HG03025 (cell line): ENCODE measurements at regions not wholly inside any gene's neighbourhood (a gene's known extent, or its start where the extent isn't known, plus 50 kb on each side); places are given as distances from the start of the nearest gene placed in this dataset.
"Not testable (repeated sequence)": the region's sequence is repeated elsewhere in the genome, so short reads cannot be mapped to it uniquely, and the experiment has no call there.

Experiments used
- ATAC-seq: cut with Tn5 transposase; IDR thresholded peaks from one replicate; pipeline ENCODE4 v1.9.1; 2021; ENCODE audit warnings: mild to moderate bottlenecking, moderate library complexity; ENCODE audit not compliant: unreplicated experiment, low FRiP score

- ATAC-seq: not testable (repeated sequence)
Measured at GRCh38 chr17:64800987-64801386, 118.3 kb downstream of the LRRC37A3 start.

- ATAC-seq: not testable (repeated sequence)
Measured at GRCh38 chr17:64800361-64800895, 118.8 kb downstream of the LRRC37A3 start.

- not testable (repeated sequence) for ATAC-seq
Measured at GRCh38 chr17:64799543-64800188, 119.6 kb downstream of the LRRC37A3 start.

- not testable (repeated sequence) for ATAC-seq
Measured at GRCh38 chr17:64798961-64799360, 120.3 kb downstream of the LRRC37A3 start.

DNA sequence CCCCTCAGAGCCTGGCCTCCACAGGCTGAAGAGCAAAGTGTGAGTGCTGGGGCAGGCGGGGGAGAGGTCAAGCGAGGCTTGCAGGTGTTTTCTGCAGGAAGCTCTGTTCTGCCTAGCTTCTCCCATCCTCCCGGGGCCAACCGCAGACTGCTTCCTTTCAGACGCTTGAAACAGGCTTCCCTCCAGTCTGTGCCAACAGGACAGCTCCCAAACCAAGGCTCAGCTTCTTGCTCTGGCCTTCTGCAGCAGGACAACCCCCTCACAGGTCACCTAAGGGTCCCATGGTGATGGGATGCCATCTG, 120.8 kb downstream of the LRRC37A3 start:
- not testable (repeated sequence) for ATAC-seq

GRCh38 chr17:64797746-64798488, 121.4 kb downstream of the LRRC37A3 start:
- ATAC-seq: not testable (repeated sequence)

DNA sequence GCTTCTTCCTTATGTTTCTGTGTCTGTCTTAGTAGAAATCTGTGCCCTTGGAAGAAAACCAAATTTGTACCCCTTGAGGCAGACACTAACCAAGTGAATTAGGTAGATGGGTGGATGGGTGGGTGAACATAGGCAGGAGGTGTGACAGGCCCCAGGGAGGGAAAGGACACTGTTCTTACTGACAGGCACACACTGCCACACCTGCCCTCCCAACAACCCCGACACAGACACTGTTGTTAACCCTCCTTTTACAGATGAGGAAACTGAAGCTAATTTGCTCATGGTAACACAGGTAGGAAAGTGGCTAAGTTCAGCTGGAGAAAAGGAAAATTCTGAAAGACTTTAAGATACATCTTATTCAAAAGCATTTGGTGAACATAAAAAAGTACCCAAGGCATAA, 123.9 kb downstream of the LRRC37A3 start:
- not testable (repeated sequence) for ATAC-seq

DNA sequence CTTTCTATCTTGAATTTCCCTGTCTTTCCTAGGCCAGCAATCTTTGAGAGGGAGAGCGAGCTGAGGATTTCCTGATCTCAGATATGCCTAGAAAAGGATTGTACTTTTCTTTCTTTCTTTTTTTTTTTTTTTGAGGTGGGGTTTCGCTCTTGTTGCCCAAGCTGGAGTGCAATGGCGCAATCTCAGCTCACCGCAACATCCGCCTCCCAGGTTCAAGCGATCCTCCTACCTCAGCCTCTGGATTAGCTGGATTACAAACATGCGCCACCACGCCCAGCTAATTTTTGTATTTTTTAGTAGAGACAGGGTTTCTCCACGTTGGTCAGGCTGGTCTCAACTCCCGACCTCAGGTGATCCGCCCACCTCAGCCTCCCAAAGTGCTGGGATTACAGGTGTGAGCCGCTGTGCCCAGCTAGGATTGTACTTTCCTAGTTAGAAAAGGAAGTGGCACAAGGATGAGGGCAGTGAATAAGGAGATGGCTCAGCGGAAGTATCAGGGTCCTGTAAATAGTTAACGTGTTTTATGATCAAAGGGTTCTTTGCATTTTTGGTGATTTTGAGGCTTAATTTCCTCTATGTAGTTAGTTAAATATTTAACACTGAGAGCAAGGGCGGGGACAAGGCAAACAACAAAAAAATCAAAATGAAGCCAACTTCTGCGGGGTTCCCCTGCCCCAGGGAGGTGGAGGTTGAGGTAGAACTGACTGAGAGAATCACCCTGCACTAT, 124.6 kb downstream of the LRRC37A3 start:
- ATAC-seq: not testable (repeated sequence)

DNA sequence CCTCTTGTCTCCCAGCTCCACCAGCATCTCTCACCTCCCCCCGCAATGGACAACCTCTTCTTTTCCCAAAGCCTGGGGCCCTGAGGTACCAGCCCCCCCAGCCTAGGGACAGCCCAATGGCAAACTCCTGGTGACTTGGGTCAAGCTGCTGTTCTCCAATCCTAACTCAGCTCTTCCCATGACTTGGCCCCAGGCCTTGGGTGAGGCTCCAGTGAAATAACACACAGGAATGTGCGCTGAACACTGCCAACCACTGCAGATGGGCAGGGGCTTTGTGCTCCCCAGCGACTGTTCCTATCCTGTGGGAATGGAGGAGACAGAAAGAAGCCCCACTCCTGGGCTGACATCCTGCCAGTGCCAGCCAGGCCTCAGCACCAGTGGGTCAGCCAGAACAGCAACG, 125.2 kb downstream of the LRRC37A3 start:
- not testable (repeated sequence) for ATAC-seq

- ATAC-seq: not testable (repeated sequence)
Measured at GRCh38 chr17:64792793-64793575, 126.3 kb downstream of the LRRC37A3 start.

- not testable (repeated sequence) for ATAC-seq
Measured at GRCh38 chr17:64792276-64792675, 127.0 kb downstream of the LRRC37A3 start.

GRCh38 chr17:64791691-64792090, 127.6 kb downstream of the LRRC37A3 start:
- ATAC-seq: not testable (repeated sequence)

DNA sequence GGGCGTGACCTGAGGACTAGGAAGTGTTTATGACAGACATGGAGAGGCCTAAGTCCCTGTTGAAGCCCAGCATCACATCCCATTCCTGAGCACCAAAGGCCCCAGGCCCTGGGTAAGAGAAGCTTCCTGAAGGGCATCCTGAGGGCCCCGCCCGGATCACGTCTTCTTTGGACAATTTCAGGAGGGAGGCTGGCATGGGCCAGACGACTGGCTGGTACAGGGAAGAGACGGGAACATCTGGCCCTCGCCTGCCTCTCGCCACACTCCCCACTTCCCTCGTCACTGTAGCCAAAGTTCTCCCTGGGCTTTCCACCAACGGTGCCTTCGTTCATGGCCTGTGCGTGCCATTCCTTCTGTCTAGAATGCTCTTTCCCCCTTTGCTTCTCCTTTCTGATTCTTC, 128.1 kb downstream of the LRRC37A3 start:
- not testable (repeated sequence) for ATAC-seq

DNA sequence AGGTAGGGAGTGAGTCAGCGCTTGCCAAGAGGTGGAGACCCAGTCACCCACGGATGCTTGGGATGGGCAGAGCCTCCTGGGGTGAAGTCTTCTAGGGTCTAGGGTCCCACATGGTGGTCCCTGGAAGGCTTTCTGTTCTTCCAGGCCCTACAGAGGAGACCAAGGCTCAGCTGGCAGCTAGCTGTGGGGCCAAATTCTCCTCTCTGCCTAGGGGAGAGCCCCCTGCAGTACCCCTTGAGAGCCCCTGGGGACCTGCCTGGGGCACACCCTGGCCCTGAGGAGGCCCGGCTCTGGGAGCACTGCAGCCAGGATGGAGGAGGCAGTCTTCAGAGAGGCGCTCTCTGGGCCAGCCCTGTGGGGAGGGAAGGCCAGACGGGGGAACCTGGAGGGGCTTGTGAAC, 128.6 kb upstream of the SMURF2 start:
- ATAC-seq: not testable (repeated sequence)

DNA sequence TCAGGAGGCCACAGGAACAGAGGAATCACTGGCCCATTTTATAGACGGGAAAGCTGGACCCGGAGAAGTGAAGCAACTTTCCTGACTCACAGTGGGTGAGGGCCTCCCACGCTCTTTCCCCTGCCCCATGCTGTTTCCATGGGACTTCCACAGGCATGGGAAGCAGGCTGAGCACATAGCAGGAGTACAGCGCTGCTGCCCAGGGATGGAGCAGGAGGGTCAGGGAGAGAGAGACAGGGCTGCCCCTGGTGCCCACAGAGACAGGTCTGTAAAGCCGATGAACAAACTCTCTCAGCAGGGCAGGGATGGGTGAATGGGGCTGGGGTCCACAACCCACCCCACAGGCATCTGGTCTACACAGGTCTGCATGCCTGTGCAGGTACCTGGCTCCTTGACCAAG, 128.1 kb upstream of the SMURF2 start:
- not testable (repeated sequence) for ATAC-seq

DNA sequence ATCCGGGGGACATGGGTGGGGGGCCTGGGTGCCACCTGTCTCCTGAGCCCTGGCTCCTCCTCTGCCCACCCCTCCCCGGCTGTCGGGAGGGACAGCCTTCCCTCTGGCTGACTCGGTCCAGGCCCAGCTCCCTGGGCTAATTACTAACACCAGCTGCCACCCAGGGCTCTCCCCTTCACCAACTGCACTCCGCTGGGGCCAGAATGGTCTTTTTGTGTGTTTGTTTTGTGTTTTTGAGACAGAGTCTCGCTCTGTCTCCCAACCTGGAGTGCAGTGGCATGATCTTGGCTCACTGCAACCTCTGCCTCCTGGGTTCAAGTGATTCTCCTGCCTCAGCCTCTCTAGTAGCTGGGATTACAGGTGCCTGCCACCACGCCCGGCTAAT, 126.9 kb upstream of the SMURF2 start:
- not testable (repeated sequence) for ATAC-seq

DNA sequence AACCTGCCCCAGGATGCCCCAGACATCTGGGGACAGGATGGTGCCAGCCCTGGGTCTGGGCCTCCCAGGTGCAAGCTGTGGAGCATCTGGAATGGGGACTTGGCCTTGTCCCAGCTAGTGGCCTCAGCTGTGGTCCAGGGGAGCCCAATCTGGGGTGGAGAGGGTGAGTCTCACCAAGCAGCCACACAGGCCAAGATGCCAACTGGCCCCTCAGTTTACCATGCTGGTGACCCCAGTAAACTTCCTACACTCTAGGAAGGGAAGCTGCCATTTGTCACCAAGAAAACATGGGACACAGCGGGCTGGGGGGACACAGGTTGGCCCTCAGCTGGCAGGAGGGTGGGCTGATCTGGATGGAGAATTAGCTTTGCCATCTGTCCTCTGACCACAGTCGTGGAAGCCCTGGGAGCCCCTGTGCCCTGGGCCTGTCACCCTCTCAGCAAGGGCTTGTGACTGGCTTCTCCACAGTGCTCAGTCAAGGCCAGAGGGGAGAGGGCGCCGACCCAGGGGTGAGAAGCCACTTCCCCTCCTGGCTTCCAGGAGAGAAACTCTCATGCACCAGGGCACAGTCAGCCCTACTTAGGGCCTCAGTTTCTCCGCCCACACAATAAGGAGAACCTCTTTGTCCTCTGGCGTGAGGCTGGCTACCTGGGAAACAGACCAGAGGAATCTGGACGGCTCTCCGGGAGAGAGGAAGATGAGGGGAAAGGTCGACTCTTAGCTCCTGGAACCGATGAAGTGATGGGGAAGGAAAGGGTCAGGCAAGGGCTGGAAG, 126.4 kb upstream of the SMURF2 start:
- no peak for ATAC-seq

- no peak for ATAC-seq
Measured at GRCh38 chr17:64787921-64788271, 125.8 kb upstream of the SMURF2 start.

- ATAC-seq: no peak
Measured at GRCh38 chr17:64787255-64787920, 125.3 kb upstream of the SMURF2 start.
